Fibroblast of the aortic adventitia (primary cell): ENCODE measurements at regions not wholly inside any gene's neighbourhood (a gene's known extent, or its start where the extent isn't known, plus 50 kb on each side); places are given as distances from the start of the nearest gene placed in this dataset.
"Not testable (repeated sequence)": the region's sequence is repeated elsewhere in the genome, so short reads cannot be mapped to it uniquely, and the experiment has no call there.

Experiments
- DNase-seq: peaks from one replicate; pipeline ENCODE4 v3.0.0-alpha.2; 2010; ENCODE audit warnings: low read depth
- H3K4me3 ChIP-seq: 2 replicates; pipeline ENCODE4 v1.5.1; 2011; ENCODE audit warnings: low read depth, mild to moderate bottlenecking, control low read depth, low read length, moderate library complexity
- TF ChIP-seq, protein P1 (sequence below): IDR thresholded peaks from 2 replicates; pipeline ENCODE4 v1.5.1; 2011; ENCODE audit warnings: mild to moderate bottlenecking, low read length, control low read depth, inconsistent platforms; ENCODE audit not compliant: insufficient read depth

DNA sequence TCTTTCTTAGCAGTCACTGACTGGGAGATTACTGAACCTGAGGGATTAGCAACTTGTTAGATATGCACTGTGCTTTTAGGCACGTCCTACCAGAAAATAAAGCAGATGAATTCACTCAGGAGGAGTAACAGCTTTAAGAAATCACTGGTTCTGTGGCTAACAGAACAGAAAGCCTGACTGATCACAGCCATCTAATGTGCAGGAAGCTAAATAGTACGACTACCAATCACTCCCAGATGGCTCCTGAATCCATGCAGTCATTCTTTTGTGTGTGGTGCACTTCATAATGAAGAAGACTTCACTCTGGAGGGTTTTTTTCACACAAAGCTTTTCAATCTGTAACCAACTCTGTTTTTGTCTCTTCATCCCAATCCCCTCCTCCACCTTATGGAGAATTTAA, 305.3 kb upstream of the INTU start:
- DNase-seq: no peak
- TF ChIP-seq, protein P1, sequence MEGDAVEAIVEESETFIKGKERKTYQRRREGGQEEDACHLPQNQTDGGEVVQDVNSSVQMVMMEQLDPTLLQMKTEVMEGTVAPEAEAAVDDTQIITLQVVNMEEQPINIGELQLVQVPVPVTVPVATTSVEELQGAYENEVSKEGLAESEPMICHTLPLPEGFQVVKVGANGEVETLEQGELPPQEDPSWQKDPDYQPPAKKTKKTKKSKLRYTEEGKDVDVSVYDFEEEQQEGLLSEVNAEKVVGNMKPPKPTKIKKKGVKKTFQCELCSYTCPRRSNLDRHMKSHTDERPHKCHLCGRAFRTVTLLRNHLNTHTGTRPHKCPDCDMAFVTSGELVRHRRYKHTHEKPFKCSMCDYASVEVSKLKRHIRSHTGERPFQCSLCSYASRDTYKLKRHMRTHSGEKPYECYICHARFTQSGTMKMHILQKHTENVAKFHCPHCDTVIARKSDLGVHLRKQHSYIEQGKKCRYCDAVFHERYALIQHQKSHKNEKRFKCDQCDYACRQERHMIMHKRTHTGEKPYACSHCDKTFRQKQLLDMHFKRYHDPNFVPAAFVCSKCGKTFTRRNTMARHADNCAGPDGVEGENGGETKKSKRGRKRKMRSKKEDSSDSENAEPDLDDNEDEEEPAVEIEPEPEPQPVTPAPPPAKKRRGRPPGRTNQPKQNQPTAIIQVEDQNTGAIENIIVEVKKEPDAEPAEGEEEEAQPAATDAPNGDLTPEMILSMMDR: no peak
- no peak overlapping the region for H3K4me3 ChIP-seq

DNA sequence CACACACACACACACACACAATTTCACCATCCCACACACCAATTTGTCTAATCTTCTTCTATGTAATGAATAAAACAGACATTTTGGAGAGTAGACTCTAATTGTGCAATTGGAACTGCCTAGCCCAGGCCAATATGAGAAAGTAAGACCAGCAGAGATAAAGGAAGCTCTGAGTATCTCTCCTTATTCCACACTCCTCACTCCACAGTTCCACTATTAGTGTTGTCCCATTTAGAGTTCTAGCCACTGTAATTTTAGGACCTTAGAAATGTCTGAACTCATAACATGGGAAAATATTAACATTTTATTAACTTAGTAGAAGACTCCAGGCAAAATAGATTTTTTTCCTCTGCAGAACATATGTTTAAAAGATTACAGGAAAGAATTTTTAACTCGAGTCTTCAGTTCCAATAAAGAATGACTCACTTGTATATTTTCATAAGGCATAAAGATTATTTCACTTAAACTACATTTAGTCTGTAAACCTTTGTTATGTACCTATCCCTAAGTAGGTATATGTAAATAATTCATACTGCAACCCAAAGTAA, 297.6 kb upstream of the INTU start:
- TF ChIP-seq, protein P1: no peak
- H3K4me3 ChIP-seq: no peak overlapping the region
- DNase-seq: no peak

DNA sequence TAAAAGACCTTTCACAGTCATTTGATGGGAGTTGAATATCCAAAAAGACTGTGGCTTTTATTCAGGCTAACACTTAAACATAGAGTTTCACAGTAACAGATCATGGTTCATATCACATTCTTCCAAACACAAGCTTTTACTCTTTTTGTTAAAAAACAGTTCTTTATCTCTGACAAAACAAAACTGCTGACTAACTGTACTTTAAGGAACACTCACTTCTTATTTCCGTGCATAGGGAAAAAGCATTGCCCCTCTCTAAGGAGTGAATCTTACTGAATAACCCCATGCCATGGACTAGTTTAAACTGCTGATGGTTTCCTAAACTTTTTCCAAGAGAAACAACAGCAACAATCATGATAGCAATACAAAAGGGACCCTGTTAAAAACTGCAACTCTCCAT, 297.0 kb upstream of the INTU start:
- no peak overlapping the region for H3K4me3 ChIP-seq
- TF ChIP-seq, protein P1: no peak
- DNase-seq: no peak

DNA sequence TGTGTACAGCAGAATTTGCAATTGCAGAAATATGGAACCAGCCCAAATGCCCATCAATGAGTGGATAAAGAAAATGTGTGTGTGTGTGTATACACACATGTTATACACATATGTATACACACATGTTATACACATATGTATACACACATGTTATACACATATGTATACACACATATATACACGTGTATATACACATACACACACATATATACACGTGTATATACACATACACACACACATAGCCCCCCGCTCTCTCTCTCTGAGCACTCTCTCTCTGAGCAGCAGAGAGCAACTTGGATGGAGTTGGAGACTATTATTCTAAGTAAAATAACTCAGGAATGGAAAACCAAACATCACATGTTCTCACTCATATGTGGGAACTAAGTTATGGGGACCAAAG, 289.6 kb upstream of the INTU start:
- H3K4me3 ChIP-seq, DNase-seq: not testable (repeated sequence)

DNA sequence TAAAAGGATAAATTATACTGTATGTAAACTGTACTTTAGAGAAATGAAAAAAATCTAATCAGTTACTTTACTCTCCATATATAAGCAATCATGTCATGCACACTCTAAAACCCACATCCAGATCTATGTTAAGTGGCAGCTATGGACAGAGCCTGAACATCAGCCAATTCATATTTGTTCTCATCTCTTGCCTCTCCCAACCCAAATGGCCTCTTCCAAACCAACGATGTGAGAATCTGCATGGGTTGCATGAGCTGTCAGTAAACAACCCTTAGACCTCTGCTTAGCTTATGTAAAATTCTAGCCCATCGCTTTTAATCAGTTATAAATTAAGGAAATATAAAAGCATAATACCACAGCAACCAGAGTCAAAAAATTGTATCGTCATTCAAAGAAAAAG, 288.7 kb upstream of the INTU start:
- H3K4me3 ChIP-seq: no peak overlapping the region
- TF ChIP-seq, protein P1: no peak
- DNase-seq: no peak

DNA sequence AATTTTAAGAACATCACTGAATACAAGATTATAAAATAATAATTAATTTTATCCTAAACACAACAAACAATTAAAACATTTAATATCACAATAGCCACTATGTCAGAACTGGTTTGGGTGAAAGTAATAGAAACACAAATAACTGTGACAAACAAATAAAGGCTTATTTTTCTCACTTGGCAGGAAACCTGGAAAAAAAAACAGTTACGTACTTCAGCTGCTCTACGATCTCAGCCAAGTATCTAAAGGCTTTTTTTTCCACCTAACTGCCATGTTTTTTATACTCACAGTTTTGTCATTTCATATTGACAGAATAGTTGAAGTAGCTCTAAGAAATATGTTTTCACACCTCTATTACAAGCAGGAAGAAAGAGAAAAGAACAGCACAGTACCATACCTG, 284.8 kb upstream of the INTU start:
- no peak overlapping the region for H3K4me3 ChIP-seq
- no peak for DNase-seq
- TF ChIP-seq, protein P1: no peak

DNA sequence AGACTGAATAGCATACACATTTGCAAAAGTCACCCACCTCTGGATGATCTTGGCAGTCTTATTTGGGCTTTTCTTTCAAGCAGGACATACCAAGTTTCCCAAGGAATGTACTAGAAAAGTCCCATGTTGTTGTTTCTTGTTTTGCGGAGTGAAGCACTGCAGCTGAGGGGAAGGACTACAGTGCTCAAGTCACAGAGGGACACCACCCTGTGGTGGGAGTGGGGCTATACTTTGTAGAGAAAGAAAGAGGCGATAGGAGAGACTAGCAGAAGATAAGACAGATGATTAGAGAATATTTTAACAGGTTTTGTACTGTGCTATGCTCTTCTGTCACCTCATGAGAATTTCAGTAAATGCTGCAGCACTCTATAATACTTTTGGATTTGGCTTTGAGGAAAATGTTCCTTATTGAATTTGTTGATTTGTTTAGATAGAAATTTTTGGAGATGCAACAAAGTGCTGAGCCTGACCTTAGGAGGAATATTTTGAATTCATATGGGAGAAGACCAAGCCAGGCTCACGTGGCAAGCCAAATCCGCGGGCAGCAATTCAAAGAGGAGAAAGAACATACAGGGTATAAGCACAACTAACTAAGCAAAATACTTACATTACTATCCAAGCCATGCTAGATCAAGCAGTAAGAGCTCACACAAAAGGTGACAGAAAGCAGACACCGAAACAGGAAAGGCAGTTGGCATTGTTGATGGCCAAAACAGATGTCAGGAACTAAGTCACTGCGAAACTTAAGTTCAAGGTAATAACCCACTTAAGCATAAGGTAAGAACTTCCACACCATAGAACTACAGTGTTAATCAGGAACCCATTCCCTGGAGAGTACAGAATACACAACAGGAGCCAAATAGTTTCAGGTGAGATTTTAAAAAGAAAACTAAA, 280.3 kb upstream of the INTU start:
- TF ChIP-seq, protein P1: no peak

More for the DNA sequence above, 280.3 kb upstream of the INTU start:
- no peak overlapping the region for H3K4me3 ChIP-seq
- no peak for DNase-seq
